GM18505 (cell line): ENCODE measurements at regions not wholly inside any gene's neighbourhood (a gene's known extent, or its start where the extent isn't known, plus 50 kb on each side); places are given as distances from the start of the nearest gene placed in this dataset.
"Not testable (repeated sequence)": the region's sequence is repeated elsewhere in the genome, so short reads cannot be mapped to it uniquely, and the experiment has no call there.

Source experiments
- ATAC-seq: cut with Tn5 transposase; IDR thresholded peaks from one replicate; pipeline ENCODE4 v1.9.1; 2021; ENCODE audit not compliant: unreplicated experiment
- POLR2A ChIP-seq: IDR thresholded peaks from 4 replicates; pipeline ENCODE4 v1.6.1; 2011; ENCODE audit warnings: borderline replicate concordance; ENCODE audit not compliant: insufficient read depth, insufficient read length; ENCODE audit errors: extremely low read depth

DNA sequence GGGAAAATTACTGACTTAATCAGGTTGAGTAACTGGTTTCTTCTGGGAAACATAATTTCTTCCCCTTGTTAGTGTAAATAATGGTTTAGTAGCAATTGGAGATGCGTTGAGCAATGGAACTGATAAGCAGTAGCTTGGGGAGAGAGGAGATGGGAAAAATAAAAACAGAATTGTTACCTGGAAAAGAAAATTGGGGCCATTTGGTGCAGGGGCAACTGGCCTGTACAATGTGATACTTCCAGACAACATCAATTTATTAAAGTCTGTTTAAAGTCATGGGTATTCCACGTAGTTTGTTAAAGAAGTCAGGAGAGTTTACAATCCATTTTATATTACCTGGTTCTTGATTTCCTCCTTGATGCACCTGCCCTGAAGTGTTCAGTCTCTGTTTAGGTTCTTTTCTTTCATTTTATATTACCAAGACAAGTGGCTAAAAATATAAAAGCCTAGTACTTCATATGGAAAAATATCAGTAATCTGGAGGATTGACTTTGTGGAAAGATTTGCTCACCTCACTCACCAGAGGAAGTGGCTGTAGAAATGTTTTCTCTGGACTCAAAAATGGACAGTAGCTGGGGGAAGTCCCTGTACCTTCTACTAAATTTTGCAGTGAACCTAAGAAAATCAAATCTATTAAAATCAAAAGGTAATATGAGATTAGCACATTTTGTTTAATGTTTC is 161.0 kb downstream of the DDX1 start:
- TF ChIP-seq POLR2A: no peak
- ATAC-seq: no peak

DNA sequence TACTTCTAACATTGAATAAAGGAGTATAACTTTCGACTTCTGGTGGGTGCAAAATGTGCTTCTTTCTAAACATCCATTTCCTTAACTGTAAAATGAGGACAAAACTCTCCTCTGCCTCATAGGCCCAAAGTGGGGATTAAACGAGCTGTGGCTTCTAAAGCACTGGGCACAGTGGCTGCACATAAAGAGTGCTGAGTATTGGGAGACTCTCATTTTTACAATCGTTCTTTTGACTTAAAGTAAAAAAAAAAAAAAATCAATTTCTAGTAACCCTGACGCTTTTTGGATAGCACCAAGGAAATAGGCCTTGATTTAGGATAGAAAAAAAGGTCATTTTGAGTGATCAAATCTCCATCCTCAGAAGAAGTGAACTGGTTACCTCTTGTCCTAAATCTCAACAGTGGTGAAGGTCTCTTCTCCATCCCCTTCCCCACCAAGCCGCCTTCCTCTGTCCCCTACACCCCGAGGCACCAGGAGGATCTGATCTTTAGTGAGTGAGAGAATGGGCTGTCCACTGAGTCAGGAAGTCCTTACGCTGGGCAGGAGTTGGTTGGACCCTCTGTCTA is 161.6 kb downstream of the DDX1 start:
- no peak for TF ChIP-seq POLR2A
- no peak for ATAC-seq

GRCh38 chr2:15753811-15754702 is 162.4 kb downstream of the DDX1 start:
- no peak for ATAC-seq
- no peak for TF ChIP-seq POLR2A

- TF ChIP-seq POLR2A: no peak
- ATAC-seq: no peak
Measured at GRCh38 chr2:15754703-15755099, 163.0 kb downstream of the DDX1 start.

DNA sequence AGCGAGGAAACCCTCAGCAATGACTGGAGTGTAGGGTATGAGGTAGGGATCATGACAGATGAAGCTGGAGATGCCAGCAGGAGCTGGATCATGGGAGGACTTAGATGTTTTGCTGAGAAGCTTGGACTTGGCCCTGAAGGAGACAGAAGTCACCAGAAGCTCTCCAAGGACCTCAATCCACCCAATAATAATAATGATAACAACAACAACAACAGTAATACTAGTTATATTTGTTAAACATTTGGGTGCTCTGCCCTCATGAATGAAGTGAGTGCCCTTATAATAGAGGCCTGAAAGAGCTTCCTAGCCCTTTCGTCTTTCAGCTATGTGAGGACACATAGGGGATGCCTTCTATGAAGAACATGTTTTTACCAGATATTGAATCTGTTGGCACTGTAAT is 163.9 kb downstream of the DDX1 start:
- ATAC-seq: no peak
- TF ChIP-seq POLR2A: no peak

GRCh38 chr2:15756011-15756550 is 164.4 kb downstream of the DDX1 start:
- no peak for ATAC-seq

GRCh38 chr2:15756882-15757819 is 165.5 kb downstream of the DDX1 start:
- no peak for TF ChIP-seq POLR2A
- no peak for ATAC-seq

More at GRCh38 chr2:15756011-15756550, 164.4 kb downstream of the DDX1 start:
- no peak for TF ChIP-seq POLR2A

DNA sequence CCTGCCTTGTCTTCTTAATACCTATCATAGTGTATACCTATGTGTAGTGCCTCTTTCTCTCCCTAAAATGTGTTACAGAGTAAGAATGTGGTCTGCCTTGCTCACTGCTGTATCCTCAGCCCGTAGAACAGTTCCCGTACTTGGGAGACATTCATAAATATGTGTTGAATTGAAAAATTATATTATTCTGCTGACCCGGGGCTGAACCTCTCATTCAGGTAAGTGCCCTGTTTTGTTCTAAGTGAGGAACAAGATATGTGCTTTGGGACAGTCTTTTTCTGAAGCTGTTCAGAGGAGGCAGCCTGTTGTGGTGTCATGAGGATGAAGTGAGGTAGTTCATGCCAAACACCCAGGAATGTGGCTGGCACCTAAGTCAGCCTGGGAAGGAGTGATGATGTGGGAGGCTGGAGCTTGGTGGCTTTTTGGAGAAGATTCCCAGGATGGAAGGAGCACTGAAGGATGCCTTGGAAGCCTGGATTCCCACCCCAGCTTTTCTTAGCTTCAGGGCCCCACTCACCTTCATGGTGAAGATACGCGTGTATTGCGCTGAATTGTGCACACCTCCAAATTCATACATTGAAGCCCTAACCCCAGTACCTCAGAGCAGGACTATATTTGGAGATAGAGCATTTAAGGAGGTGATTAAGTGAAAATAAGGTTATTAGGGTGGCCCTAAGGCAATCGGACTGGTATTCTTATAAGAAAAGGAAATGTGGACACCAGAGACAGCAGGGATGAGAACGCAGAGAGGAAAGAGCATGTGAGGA is 166.3 kb downstream of the DDX1 start:
- ATAC-seq: no peak
- no peak for TF ChIP-seq POLR2A

DNA sequence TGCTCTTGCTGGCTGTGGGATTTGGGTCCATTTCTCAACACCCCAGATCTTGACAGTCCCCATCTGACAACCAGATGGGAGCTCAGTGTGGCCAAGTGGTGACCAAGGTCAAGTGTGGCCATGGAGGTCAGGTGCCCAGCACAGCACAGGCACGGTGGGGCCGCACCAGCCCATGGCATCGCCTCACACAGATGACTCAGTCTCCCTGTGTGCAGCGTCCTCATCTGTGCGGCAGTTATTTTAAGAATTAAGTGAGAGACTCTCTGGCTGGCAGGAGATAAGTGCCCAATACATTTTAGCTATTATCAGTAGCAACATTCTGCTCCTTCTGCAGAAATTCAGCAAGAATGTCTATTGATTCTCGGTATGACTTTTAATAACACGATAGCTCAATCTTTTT is 167.2 kb downstream of the DDX1 start:
- ATAC-seq: no peak
- TF ChIP-seq POLR2A: no peak

DNA sequence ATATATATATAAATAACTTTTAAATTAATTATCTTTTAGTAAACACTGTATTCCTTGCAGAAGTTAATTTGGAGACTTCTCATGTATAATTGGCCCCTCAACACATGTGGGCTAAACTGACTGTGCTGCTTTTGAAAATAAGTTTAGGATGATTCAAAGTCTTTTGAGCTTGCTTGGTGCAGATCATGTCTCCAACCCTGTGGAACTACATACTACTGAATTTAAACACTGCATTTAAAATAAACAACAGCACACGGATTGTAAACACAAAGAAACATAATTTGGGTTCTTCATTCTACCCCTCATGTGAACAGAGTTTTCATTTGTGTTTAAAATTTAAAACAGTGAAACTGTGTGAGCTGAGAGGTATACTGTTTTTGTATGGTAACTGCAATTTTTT is 167.7 kb downstream of the DDX1 start:
- no peak for ATAC-seq
- no peak for TF ChIP-seq POLR2A

- not testable (repeated sequence) for ATAC-seq
Measured at GRCh38 chr2:15759791-15760190, 168.1 kb downstream of the DDX1 start.
